Prostate gland (tissue), 2 donors: ENCODE measurements at regions not wholly inside any gene's neighbourhood (a gene's known extent, or its start where the extent isn't known, plus 50 kb on each side); places are given as distances from the start of the nearest gene placed in this dataset.

Source experiments
- DNase-seq: peaks from one replicate; pipeline ENCODE4 v3.0.0-alpha.2; 2019; ENCODE audit warnings: low spot score
- H3K27ac ChIP-seq, 2 donors: fragments of 200-600 bp; sonication (generic); 2 replicates each; pipeline ENCODE4 v1.5.1; 2017 to 2019
- H3K27me3 ChIP-seq: fragments of 200-600 bp; sonication (generic); replicated peaks from 2 replicates; pipeline ENCODE4 v1.5.1; 2019; ENCODE audit not compliant: insufficient read depth
- H3K36me3 ChIP-seq, 2 donors: fragments of 200-600 bp; sonication (generic); 1 replicate in 1 of 2; 2 replicates in 1 of 2; pipeline versions ENCODE4 v1.5.1 to v1.8.1; 2017 to 2019
- H3K4me1 ChIP-seq: fragments of 200-600 bp; sonication (generic); replicated peaks from 2 replicates; pipeline ENCODE4 v1.5.1; 2019
- H3K4me3 ChIP-seq, 2 donors: fragments of 200-600 bp; sonication (generic); 2 replicates each; pipeline ENCODE4 v1.5.1; 2017 to 2019
- H3K9me3 ChIP-seq: fragments of 200-600 bp; sonication (generic); 2 replicates; pipeline ENCODE4 v1.5.1; 2017
- CTCF ChIP-seq, 4 experiments: fragments of 200-600 bp in 2 of 4; fragments of 450-650 bp in 2 of 4; sonication (generic) in 2 of 4; IDR thresholded peaks; 1 replicate in 3 of 4; 2 replicates in 1 of 4; pipeline ENCODE4 v1.5.1; 2016 to 2019; ENCODE audit warnings: antibody characterized with exemption in 4 of 4, mild to moderate bottlenecking in 2 of 4, moderate library complexity in 2 of 4
- POLR2A ChIP-seq: fragments of 450-650 bp; IDR thresholded peaks from one replicate; pipeline ENCODE4 v1.6.1; 2016; ENCODE audit warnings: antibody characterized with exemption, mild to moderate bottlenecking
- POLR2AphosphoS5 ChIP-seq: sonication (generic); formaldehyde crosslinking; IDR thresholded peaks from one replicate; pipeline ENCODE4 v1.6.1; 2017; ENCODE audit warnings: antibody characterized with exemption
- WGBS: methylation state at CpG from one replicate; pipeline ENCODE4 v1.1.5; 2018; 5-methylcytosine and 5-hydroxymethylcytosine counted together
- intact Hi-C: fragments of 100-400 bp; cut with DNase I; formaldehyde crosslinking; loops from one replicate; pipeline ENCODE4 v1.14.2; 2022

GRCh38 chr12:34526946-34527345, 504.6 kb downstream of the ALG10 start:
- Histone ChIP-seq H3K4me1 (no peaks in the 10 kb centered on the region), H3K27me3 (no peaks in the 10 kb centered on the region), H3K4me3 (no peak overlapping the region), H3K36me3 (no peaks in the 10 kb centered on the region), H3K9me3 (no peaks in the 10 kb centered on the region), H3K27ac (no peak overlapping the region)
- WGBS: 61% methylated on average over 4 of the region's 4 CpGs
- TF ChIP-seq CTCF (IDR thresholded peaks at IDR 0.05) (no peak), POLR2A (no peak)
- no peak for DNase-seq
- intact Hi-C loops: no loop called here

DNA sequence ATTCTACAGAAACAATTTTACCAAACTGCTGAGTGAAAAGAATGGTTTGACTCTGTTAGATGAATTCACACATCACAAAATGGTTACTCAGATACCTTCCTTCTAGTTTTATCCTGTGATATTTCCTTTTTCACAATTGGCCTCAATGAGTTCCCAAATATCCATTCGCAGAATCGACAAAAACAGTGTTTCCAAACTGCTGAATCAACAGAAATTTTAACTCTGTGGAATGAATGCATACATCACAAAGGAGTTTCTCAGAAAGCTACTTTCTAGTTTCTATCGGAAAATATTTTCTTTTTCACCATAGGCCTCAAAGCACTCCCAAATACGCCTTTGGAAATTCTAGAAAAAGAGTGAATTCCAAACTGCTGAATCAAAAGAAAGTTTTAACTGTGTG, 525.0 kb downstream of the ALG10 start:
- intact Hi-C loops: no loop called here
- H3K27ac ChIP-seq: no peak overlapping the region
- H3K9me3 ChIP-seq: no peaks in the 10 kb centered on the region
- no peak for TF ChIP-seq POLR2AphosphoS5
- TF ChIP-seq POLR2A: no peak
- no peak for TF ChIP-seq CTCF (IDR thresholded peaks at IDR 0.05)
- DNase-seq: no peak
- WGBS: 82% methylated on average over 4 of the region's 4 CpGs
- H3K36me3 ChIP-seq: no peaks in the 10 kb centered on the region
- no peaks in the 10 kb centered on the region for H3K4me1 ChIP-seq
- H3K4me3 ChIP-seq: no peak overlapping the region
- H3K27me3 ChIP-seq: no peaks in the 10 kb centered on the region

DNA sequence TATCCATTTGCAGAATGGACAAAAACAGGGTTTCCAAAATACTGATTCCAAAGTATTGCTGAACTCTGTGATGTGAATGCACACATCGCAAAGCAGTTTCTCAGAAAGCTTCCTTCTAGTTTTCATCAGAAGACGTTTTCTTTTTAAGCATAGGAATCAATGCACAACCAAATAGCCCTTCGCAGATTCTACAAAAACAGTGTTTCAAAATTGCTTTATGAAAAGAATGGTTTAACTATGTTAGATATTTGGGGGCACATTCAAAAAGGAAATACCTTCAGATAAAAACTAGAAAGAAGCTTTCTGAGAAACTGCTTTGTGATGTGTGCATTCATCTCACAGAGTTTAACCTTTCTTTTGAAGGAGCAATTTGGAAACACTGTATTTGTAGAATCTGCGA, 569.7 kb downstream of the ALG10 start:
- no peak for TF ChIP-seq POLR2A
- TF ChIP-seq CTCF (IDR thresholded peaks at IDR 0.05): no peak
- TF ChIP-seq POLR2AphosphoS5: no peak
- Histone ChIP-seq H3K36me3 (no peaks in the 10 kb centered on the region), H3K4me1 (no peaks in the 10 kb centered on the region), H3K4me3 (no peak overlapping the region), H3K27ac (no peak overlapping the region), H3K27me3 (no peaks in the 10 kb centered on the region), H3K9me3 (no peaks in the 10 kb centered on the region)
- WGBS: 71% methylated on average over 4 of the region's 4 CpGs
- intact Hi-C loops: no loop called here
- no peak for DNase-seq

GRCh38 chr12:34595749-34596733, 573.7 kb downstream of the ALG10 start:
- no peak overlapping the region for H3K4me3 ChIP-seq
- intact Hi-C loops: no loop called here
- H3K27ac ChIP-seq: no peak overlapping the region
- no peaks in the 10 kb centered on the region for H3K9me3 ChIP-seq
- WGBS: 67% methylated on average over 19 of the region's 19 CpGs
- no peak for DNase-seq
- no peak for TF ChIP-seq CTCF (IDR thresholded peaks at IDR 0.05)
- TF ChIP-seq POLR2A: no peak
- TF ChIP-seq POLR2AphosphoS5: no peak
- H3K4me1 ChIP-seq: no peaks in the 10 kb centered on the region
- H3K27me3 ChIP-seq: no peaks in the 10 kb centered on the region
- no peaks in the 10 kb centered on the region for H3K36me3 ChIP-seq
